ENCODE measurements at regions not wholly inside any gene's neighbourhood (a gene's known extent, or its start where the extent isn't known, plus 50 kb on each side); places are given as distances from the start of the nearest gene placed in this dataset.

GRCh38 chr6:14187406-14187805 is 69.8 kb downstream of the CD83 start:
- no peak for DNase-seq

GRCh38 chr6:14189074-14189473 is 71.5 kb downstream of the CD83 start:
- DNase-seq = no peak

- no peak for DNase-seq
Measured at GRCh38 chr6:14190191-14190928, 72.8 kb downstream of the CD83 start.

- no peak for DNase-seq
Measured at GRCh38 chr6:14190929-14191224, 73.3 kb downstream of the CD83 start.

- DNase-seq = no peak
Measured at GRCh38 chr6:14191761-14192160, 74.2 kb downstream of the CD83 start.

- no peak for DNase-seq
Measured at GRCh38 chr6:14192216-14192788, 74.7 kb downstream of the CD83 start.

- DNase-seq = no peak
Measured at GRCh38 chr6:14193524-14193923, 76.0 kb downstream of the CD83 start.

- DNase-seq = no peak
Measured at GRCh38 chr6:14194483-14194882, 76.9 kb downstream of the CD83 start.

GRCh38 chr6:14194976-14195375 is 77.4 kb downstream of the CD83 start:
- no peak for DNase-seq

GRCh38 chr6:14196026-14196425 is 78.5 kb downstream of the CD83 start:
- DNase-seq = no peak

GRCh38 chr6:14197118-14197517 is 79.5 kb downstream of the CD83 start:
- no peak for DNase-seq

- no peak for DNase-seq
Measured at GRCh38 chr6:14200047-14200446, 82.5 kb downstream of the CD83 start.

GRCh38 chr6:14202947-14203346 is 85.4 kb downstream of the CD83 start:
- no peak for DNase-seq

GRCh38 chr6:14206391-14206790 is 88.8 kb downstream of the CD83 start:
- no peak for DNase-seq

GRCh38 chr6:14207448-14207847 is 89.9 kb downstream of the CD83 start:
- DNase-seq = no peak

GRCh38 chr6:14209000-14209399 is 91.4 kb downstream of the CD83 start:
- no peak for DNase-seq

GRCh38 chr6:14210077-14210476 is 92.5 kb downstream of the CD83 start:
- no peak for DNase-seq

- peak; percentile 80 to 89 for DNase-seq
Measured at GRCh38 chr6:14210663-14211561, 93.3 kb downstream of the CD83 start.

GRCh38 chr6:14211562-14211942 is 94.0 kb downstream of the CD83 start:
- no peak for DNase-seq

- DNase-seq = no peak
Measured at GRCh38 chr6:14212020-14212419, 94.4 kb downstream of the CD83 start.

- no peak for DNase-seq
Measured at GRCh38 chr6:14212632-14213031, 95.1 kb downstream of the CD83 start.

- DNase-seq = no peak
Measured at GRCh38 chr6:14216946-14217684, 99.5 kb downstream of the CD83 start.

Data from SW 1271 (cell line).